HCT116 (cell line): ENCODE measurements at regions not wholly inside any gene's neighbourhood (a gene's known extent, or its start where the extent isn't known, plus 50 kb on each side); places are given as distances from the start of the nearest gene placed in this dataset.

ENCODE experiments used
- ATAC-seq: fragments of 200-7000 bp; cut with Tn5 transposase; 2 replicates; pipeline ENCODE4 v1.9.1; 2020; ENCODE audit warnings: mild to moderate bottlenecking, moderate library complexity
- BruUV-seq: library from RNA; stranded (reverse); fragments of 400-500 nt; replicated peaks from 2 replicates; lab custom pipeline; 2021; lab: Mats Ljungman, UMichigan
- CTCF ChIA-PET: fragments of 300-600 bp; sonication (Branson Sonifier 250); formaldehyde crosslinking; loops from one replicate; lab custom pipeline; 2021; ENCODE audit warnings: antibody characterized with exemption; lab: Charles Lee
- POLR2A ChIA-PET: fragments of 300-600, 350-600 bp; sonication (Branson Sonifier 250); formaldehyde crosslinking; loops from one replicate; lab custom pipeline; 2021; ENCODE audit warnings: antibody characterized with exemption; lab: Charles Lee
- RAD21 ChIA-PET, 2 experiments: fragments of 300-600 bp; sonication (Branson Sonifier 250); formaldehyde crosslinking; loops; one replicate each; lab custom pipeline; 2023; ENCODE audit warnings: low total read pairs in 2 of 2; ENCODE audit not compliant: uncharacterized antibody in 2 of 2, unreplicated experiment in 2 of 2, low non-redundant PET in 1 of 2; lab: Charles Lee
- DNase-seq: peaks from one replicate; pipeline ENCODE4 v3.0.0-alpha.2; 2010; ENCODE audit warnings: low read depth, low spot score
- H2AFZ ChIP-seq: fragments of 200-600 bp; shearing (Covaris generic), sonication (generic); 2 replicates; pipeline ENCODE4 v1.6.1; 2017; ENCODE audit warnings: low read depth, mixed run types, mixed read lengths, antibody characterized with exemption, low read length; ENCODE audit not compliant: poor library complexity, severe bottlenecking
- H3K27ac ChIP-seq: 2 replicates; pipeline ENCODE4 v1.5.1; 2012; ENCODE audit warnings: low read depth, low read length
- H3K27me3 ChIP-seq: fragments of 200-600 bp; sonication (generic); 2 replicates; pipeline ENCODE4 v1.6.1; 2016; ENCODE audit warnings: mixed run types, low read length, mixed read lengths; ENCODE audit not compliant: insufficient read depth
- H3K36me3 ChIP-seq, 2 experiments: fragments of 200-500 bp in 1 of 2; fragments of 200-600 bp in 1 of 2; sonication (Bioruptor generic) in 1 of 2; sonication (generic) in 1 of 2; 2 replicates each; pipeline versions ENCODE4 v1.5.1 to v1.6.1; 2014 to 2016; ENCODE audit warnings: low read length in 2 of 2, inconsistent platforms in 1 of 2, mixed read lengths in 1 of 2, mixed run types in 1 of 2; ENCODE audit not compliant: insufficient read depth in 2 of 2, control insufficient read depth in 1 of 2
- H3K4me1 ChIP-seq, 2 experiments: fragments of 200-600 bp in 1 of 2; sonication (generic) in 1 of 2; 2 replicates each; pipeline versions ENCODE4 v1.5.1 to v1.6.1; 2012 to 2017; ENCODE audit warnings: low read length in 2 of 2, inconsistent platforms in 1 of 2, mild to moderate bottlenecking in 1 of 2, mixed read lengths in 1 of 2, mixed run types in 1 of 2, moderate library complexity in 1 of 2; ENCODE audit not compliant: insufficient read depth in 2 of 2, control insufficient read depth in 1 of 2
- H3K4me2 ChIP-seq: fragments of 200-600 bp; sonication (generic); 2 replicates; pipeline ENCODE4 v1.6.1; 2017; ENCODE audit warnings: mixed run types, low read length, mixed read lengths
- H3K4me3 ChIP-seq, 2 experiments: fragments of 200-600 bp in 1 of 2; sonication (generic) in 1 of 2; replicated peaks in 1 of 2; 2 replicates each; pipeline ENCODE4 v1.5.1; 2011 to 2016; ENCODE audit warnings: low read length in 2 of 2, control low read depth in 1 of 2, low read depth in 1 of 2, mild to moderate bottlenecking in 1 of 2, mixed read lengths in 1 of 2, mixed run types in 1 of 2
- H3K79me2 ChIP-seq: fragments of 200-600 bp; sonication (generic); 2 replicates; pipeline ENCODE4 v1.6.1; 2017; ENCODE audit warnings: mild to moderate bottlenecking, mixed run types, low read length, moderate library complexity, mixed read lengths; ENCODE audit not compliant: insufficient read depth
- H3K9ac ChIP-seq: fragments of 200-600 bp; sonication (generic); 2 replicates; pipeline ENCODE4 v1.6.1; 2016; ENCODE audit warnings: low read length, mixed read lengths
- H3K9me2 ChIP-seq: fragments of 200-600 bp; sonication (generic), shearing (Covaris generic); 2 replicates; pipeline ENCODE4 v1.6.1; 2017; ENCODE audit warnings: mixed run types, mild to moderate bottlenecking, moderate library complexity; ENCODE audit not compliant: insufficient read depth
- H3K9me3 ChIP-seq, 2 experiments: fragments of 200-500 bp in 1 of 2; fragments of 200-600 bp in 1 of 2; sonication (Bioruptor generic) in 1 of 2; sonication (generic) in 1 of 2; 2 replicates each; pipeline ENCODE4 v1.6.1; 2014 to 2017; ENCODE audit warnings: low read length in 2 of 2, mixed read lengths in 2 of 2, inconsistent platforms in 1 of 2, low read depth in 1 of 2, mild to moderate bottlenecking in 1 of 2, mixed run types in 1 of 2, moderate library complexity in 1 of 2; ENCODE audit not compliant: control insufficient read depth in 1 of 2, insufficient read depth in 1 of 2
- H4K20me1 ChIP-seq: fragments of 200-600 bp; sonication (generic), shearing (Covaris generic); 2 replicates; pipeline ENCODE4 v1.6.1; 2017; ENCODE audit warnings: mixed run types, mild to moderate bottlenecking, moderate library complexity; ENCODE audit not compliant: insufficient read depth
- ATF3 ChIP-seq: IDR thresholded peaks from 2 replicates; pipeline ENCODE4 v1.6.1; 2012
- CBX3 ChIP-seq: IDR thresholded peaks from 2 replicates; pipeline ENCODE4 v1.6.1; 2012; ENCODE audit warnings: low read depth
- EGR1 ChIP-seq: IDR thresholded peaks from 2 replicates; pipeline ENCODE4 v1.6.1; 2012; ENCODE audit warnings: low read depth
- ELF1 ChIP-seq: IDR thresholded peaks from 2 replicates; pipeline ENCODE4 v1.6.1; 2012; ENCODE audit warnings: low read depth, borderline replicate concordance
- EZH2 ChIP-seq: fragments of 200-600 bp; sonication (generic); IDR thresholded peaks from 2 replicates; pipeline ENCODE4 v1.6.1; 2017; ENCODE audit warnings: antibody characterized with exemption, mixed run types
- EZH2phosphoT487 ChIP-seq: fragments of 200-600 bp; IDR thresholded peaks from 2 replicates; pipeline ENCODE4 v1.6.1; 2018; ENCODE audit warnings: antibody characterized with exemption, borderline replicate concordance
- FOSL1 ChIP-seq: IDR thresholded peaks from 2 replicates; pipeline ENCODE4 v1.6.1; 2012; ENCODE audit warnings: low read depth
- POLR2A ChIP-seq: IDR thresholded peaks from 2 replicates; pipeline ENCODE4 v1.7.0; 2011; ENCODE audit warnings: borderline replicate concordance; ENCODE audit not compliant: insufficient read depth, insufficient read length; ENCODE audit errors: extremely low read depth
- SIN3A ChIP-seq: IDR thresholded peaks from 2 replicates; pipeline ENCODE4 v1.6.1; 2012; ENCODE audit warnings: low read depth
- SRF ChIP-seq: IDR thresholded peaks from 2 replicates; pipeline ENCODE4 v1.6.1; 2012; ENCODE audit warnings: low read depth
- TCF7L2 ChIP-seq: IDR thresholded peaks from 2 replicates; pipeline ENCODE4 v1.7.0; 2011; ENCODE audit warnings: borderline replicate concordance, inconsistent platforms; ENCODE audit not compliant: insufficient read depth, insufficient read length; ENCODE audit errors: extremely low read depth
- ZFX ChIP-seq: fragments of 450-650 bp; IDR thresholded peaks from 2 replicates; pipeline ENCODE4 v1.6.1; 2017
- intact Hi-C: fragments of 100-400 bp; cut with micrococcal nuclease; formaldehyde crosslinking; loops from 2 replicates; pipeline ENCODE4 v1.10.0; 2022
- TF ChIP-seq, protein P1 (sequence below): IDR thresholded peaks from 2 replicates; pipeline ENCODE4 v1.6.1; 2012; ENCODE audit warnings: low read depth

- BruUV-seq = no TSS peak
Observed at GRCh38 chr10:120685136-120685535, 166.0 kb upstream of the WDR11 start.

More at GRCh38 chr10:120685136-120685535, 166.0 kb upstream of the WDR11 start:
- H2AFZ ChIP-seq = no peak overlapping the region
- ATAC-seq = no peak
- H3K4me3 ChIP-seq = no peak overlapping the region
- POLR2A ChIA-PET = no interaction called here
- DNase-seq = no peak
- CTCF ChIA-PET = no interaction called here
- no peaks in the 10 kb centered on the region for H3K36me3 ChIP-seq
- intact Hi-C loops = no loop called here
- no peaks in the 10 kb centered on the region for H3K4me1 ChIP-seq
- peaks cover 8% of the 10 kb centered on the region; the same call in 1 of the 2 replicates for H3K27me3 ChIP-seq
- no peak overlapping the region for H3K9ac ChIP-seq
- TF ChIP-seq POLR2A (no peak), FOSL1 (no peak), TCF7L2 (no peak), EZH2 (no peak), EGR1 (no peak), CBX3 (no peak), SRF (no peak), ELF1 (no peak), EZH2phosphoT487 (no peak), ZFX (no peak), SIN3A (no peak), ATF3 (no peak)
- TF ChIP-seq, protein P1, sequence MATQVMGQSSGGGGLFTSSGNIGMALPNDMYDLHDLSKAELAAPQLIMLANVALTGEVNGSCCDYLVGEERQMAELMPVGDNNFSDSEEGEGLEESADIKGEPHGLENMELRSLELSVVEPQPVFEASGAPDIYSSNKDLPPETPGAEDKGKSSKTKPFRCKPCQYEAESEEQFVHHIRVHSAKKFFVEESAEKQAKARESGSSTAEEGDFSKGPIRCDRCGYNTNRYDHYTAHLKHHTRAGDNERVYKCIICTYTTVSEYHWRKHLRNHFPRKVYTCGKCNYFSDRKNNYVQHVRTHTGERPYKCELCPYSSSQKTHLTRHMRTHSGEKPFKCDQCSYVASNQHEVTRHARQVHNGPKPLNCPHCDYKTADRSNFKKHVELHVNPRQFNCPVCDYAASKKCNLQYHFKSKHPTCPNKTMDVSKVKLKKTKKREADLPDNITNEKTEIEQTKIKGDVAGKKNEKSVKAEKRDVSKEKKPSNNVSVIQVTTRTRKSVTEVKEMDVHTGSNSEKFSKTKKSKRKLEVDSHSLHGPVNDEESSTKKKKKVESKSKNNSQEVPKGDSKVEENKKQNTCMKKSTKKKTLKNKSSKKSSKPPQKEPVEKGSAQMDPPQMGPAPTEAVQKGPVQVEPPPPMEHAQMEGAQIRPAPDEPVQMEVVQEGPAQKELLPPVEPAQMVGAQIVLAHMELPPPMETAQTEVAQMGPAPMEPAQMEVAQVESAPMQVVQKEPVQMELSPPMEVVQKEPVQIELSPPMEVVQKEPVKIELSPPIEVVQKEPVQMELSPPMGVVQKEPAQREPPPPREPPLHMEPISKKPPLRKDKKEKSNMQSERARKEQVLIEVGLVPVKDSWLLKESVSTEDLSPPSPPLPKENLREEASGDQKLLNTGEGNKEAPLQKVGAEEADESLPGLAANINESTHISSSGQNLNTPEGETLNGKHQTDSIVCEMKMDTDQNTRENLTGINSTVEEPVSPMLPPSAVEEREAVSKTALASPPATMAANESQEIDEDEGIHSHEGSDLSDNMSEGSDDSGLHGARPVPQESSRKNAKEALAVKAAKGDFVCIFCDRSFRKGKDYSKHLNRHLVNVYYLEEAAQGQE = no peak
- H3K27ac ChIP-seq = no peak overlapping the region
- H4K20me1 ChIP-seq = no peaks in the 10 kb centered on the region
- no peaks in the 10 kb centered on the region for H3K9me2 ChIP-seq
- H3K79me2 ChIP-seq = no peaks in the 10 kb centered on the region
- no peaks in the 10 kb centered on the region for H3K9me3 ChIP-seq
- RAD21 ChIA-PET = no interaction called here
- H3K4me2 ChIP-seq = no peak overlapping the region
